ENCODE measurements at regions not wholly inside any gene's neighbourhood (a gene's known extent, or its start where the extent isn't known, plus 50 kb on each side); places are given as distances from the start of the nearest gene placed in this dataset.

DNA sequence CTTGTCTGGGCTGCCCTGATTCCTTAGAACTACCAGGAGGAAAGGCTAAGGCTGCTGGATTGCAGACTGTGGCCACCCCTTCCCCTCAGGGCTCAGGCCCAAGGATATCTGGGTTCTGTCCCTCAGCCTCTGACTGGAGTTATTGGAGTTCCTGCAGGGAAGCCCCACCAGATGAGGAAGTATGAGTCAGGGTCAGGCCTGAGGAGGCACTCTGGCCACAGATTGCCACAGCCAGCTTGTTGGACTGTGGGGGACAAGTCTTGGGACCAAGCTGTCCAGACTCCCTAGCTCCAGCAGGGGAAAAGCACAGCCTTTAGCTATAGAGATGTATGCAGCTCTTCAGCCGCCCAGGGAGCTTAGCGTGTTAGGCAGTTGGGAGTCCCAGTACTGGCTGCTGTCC, 381.9 kb upstream of the TOM1L1 start:
- no peak for DNase-seq (ENCODE audit: low read depth)
- H3K4me3 ChIP-seq (ENCODE audit: low read depth, low read length): no peak overlapping the region
- no peak for TF ChIP-seq CTCF (IDR thresholded peaks at IDR 0.05; ENCODE audit: insufficient read depth, low read depth, low read length)

DNA sequence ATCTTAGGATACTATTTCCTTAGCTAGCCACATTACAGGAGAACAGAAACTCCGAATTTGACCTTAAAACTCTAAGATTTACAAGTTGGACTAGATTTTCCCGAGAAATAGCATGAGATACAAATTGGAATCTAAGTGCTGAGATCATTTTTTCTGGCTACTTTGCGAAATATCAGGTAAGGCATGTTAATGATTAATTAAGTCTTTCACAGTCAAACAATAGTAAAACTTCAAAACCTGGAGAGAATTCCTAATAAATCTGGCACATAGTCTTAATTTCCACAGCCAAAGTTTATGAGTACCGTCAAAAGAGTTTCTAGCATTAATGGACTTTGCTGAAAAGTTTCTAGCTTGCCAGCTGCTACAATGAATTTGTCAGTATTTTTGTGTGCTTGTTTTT, 379.5 kb upstream of the TOM1L1 start:
- TF ChIP-seq CTCF (IDR thresholded peaks at IDR 0.05; ENCODE audit: insufficient read depth, low read depth, low read length): no peak
- no peak for DNase-seq (ENCODE audit: low read depth)
- no peak overlapping the region for H3K4me3 ChIP-seq (ENCODE audit: low read depth, low read length)

GRCh38 chr17:54524501-54524900, 376.2 kb upstream of the TOM1L1 start:
- H3K4me3 ChIP-seq (ENCODE audit: low read depth, low read length): no peak overlapping the region
- TF ChIP-seq CTCF (IDR thresholded peaks at IDR 0.05; ENCODE audit: insufficient read depth, low read depth, low read length): no peak
- DNase-seq (ENCODE audit: low read depth): no peak

DNA sequence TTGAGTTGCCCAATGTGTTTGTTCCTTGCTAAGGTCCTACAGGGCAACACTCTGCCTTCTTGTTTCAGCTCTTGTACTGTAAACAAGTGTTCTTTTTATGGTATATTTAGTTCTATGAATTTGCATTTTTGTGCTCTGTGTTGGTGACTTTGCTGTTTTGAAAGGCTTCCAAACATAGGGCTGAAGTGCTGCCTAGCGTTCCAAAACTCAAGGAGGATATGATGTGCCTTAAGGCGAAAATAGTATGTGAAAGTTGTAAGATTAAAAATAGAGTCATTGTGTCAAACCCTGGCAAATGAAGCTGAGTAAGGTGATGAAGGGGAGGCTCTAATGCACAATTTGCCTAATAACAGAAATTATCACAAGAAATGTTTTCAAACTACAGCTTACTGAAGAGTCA, 372.7 kb upstream of the TOM1L1 start:
- no peak for DNase-seq (ENCODE audit: low read depth)
- no peak overlapping the region for H3K4me3 ChIP-seq (ENCODE audit: low read depth, low read length)
- TF ChIP-seq CTCF (IDR thresholded peaks at IDR 0.05; ENCODE audit: insufficient read depth, low read depth, low read length): no peak

- TF ChIP-seq CTCF (IDR thresholded peaks at IDR 0.05; ENCODE audit: insufficient read depth, low read depth, low read length): no peak
- no peak overlapping the region for H3K4me3 ChIP-seq (ENCODE audit: low read depth, low read length)
- DNase-seq (ENCODE audit: low read depth): no peak
Measured at GRCh38 chr17:54530398-54530797, 370.3 kb upstream of the TOM1L1 start.

DNA sequence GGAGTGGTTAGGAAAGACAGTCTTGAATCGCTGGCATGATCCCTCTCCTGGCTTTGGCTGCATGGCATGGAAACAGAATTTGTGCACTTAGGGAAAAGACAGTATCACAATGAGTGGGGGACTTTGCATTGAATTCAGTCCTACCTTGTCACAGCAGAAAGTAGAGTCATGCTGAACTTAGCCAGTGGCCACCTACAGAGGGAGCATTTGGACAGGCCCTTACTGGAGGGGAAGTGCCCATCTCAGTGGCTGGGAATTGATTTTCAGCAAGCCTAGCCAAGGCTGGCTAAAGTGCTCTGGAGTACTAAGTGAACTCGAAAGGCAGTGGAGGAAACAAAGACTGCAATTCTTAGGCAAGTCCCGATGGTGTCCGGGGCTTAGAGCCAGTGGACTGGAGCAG, 364.3 kb upstream of the TOM1L1 start:
- TF ChIP-seq CTCF (IDR thresholded peaks at IDR 0.05; ENCODE audit: insufficient read depth, low read depth, low read length): no peak
- DNase-seq (ENCODE audit: low read depth): no peak
- H3K4me3 ChIP-seq (ENCODE audit: low read depth, low read length): no peak overlapping the region

- no peak for TF ChIP-seq CTCF (IDR thresholded peaks at IDR 0.05; ENCODE audit: insufficient read depth, low read depth, low read length)
- DNase-seq (ENCODE audit: low read depth): no peak
- H3K4me3 ChIP-seq (ENCODE audit: low read depth, low read length): no peak overlapping the region
Measured at GRCh38 chr17:54537656-54538055, 363.0 kb upstream of the TOM1L1 start.
